ENCODE measurements at regions not wholly inside any gene's neighbourhood (a gene's known extent, or its start where the extent isn't known, plus 50 kb on each side); places are given as distances from the start of the nearest gene placed in this dataset.

DNA sequence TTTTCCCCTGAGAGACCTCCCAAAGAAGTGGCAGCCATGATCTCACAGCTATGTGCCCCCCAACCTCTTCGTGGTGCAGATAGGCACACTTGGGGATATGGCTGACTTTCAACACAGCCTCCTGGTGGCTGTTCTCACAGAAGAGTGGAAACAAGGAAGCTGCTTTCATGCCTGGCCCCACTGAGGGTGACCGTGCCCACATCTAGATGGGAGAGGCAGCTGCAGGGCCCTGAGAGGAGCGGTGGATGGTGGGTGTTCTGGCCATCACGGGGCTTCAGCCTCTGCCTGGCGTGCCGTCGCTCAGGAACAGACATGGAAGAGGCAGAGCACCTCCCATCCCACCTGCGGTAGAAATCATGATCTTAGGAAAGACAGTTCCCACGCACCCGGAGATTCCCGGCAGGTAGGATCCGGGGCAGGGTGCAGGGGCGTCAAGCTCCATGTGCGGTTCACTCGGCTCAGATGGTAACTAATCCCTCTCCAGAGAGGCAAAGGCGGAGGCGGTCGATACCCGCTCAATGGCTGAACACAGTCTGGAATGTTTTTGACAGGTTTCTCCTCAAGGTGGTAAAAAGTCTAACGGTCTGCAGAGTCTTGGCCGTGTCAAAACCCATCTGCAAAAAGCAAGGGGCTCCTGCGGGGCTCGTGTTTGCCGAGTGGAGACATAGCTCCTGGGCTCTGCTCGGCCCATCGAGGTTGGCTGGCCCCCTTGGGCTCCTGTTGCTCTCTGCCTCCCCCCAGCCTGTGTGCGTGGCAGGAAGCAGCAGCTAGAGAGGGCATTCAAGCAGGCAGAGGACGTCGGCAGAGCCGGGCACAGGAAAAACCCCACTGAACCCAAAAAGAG, 225.2 kb upstream of the RTL1 start:
- TF ChIP-seq POLR2A (IDR thresholded peaks at IDR 0.05; ENCODE audit: low read depth, low read length), result no peak
- no peak for TF ChIP-seq POLR2AphosphoS5 (IDR thresholded peaks at IDR 0.05; ENCODE audit: low read depth, low read length)
- TF ChIP-seq TAF1 (IDR thresholded peaks at IDR 0.05; ENCODE audit: borderline replicate concordance, low read depth, low read length), result no peak
- FAIRE-seq (no peak), DNase-seq (ENCODE audit: insufficient read length) (no peak)

DNA sequence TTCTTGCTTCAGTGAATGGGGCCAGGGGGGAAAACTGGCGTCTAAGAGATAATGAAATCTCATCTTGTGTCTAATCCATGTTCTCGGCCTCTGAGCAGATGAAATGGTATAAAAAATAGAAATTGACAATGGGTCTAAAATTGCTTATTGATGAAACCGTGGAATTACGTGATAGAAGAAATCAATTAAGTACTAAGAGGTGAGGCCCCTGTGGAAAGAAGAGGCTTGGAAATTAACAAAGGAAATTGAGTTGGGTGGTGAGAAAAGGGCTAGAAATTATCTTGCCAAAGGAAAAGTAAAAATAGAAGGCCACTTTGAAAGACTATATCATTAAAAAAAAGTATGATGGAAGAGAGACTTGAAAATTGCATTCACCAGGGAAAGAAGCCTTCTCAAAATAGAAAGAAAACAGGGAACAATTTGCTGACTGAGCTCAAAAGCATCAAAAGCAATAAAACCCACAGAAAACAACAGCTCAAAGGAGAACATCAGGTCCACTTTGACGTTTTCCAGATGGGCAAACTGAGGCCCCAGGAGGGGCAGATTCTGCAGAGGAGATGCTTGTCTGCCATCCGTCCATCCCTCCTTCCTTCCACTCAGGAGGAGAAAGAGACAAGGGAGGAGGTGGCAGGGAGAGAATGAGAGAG, 226.1 kb upstream of the RTL1 start:
- TF ChIP-seq TAF1 (IDR thresholded peaks at IDR 0.05; ENCODE audit: borderline replicate concordance, low read depth, low read length) (no peak), POLR2A (IDR thresholded peaks at IDR 0.05; ENCODE audit: low read depth, low read length) (no peak), POLR2AphosphoS5 (IDR thresholded peaks at IDR 0.05; ENCODE audit: low read depth, low read length) (no peak)
- no peak for DNase-seq (ENCODE audit: insufficient read length)
- FAIRE-seq, result no peak

DNA sequence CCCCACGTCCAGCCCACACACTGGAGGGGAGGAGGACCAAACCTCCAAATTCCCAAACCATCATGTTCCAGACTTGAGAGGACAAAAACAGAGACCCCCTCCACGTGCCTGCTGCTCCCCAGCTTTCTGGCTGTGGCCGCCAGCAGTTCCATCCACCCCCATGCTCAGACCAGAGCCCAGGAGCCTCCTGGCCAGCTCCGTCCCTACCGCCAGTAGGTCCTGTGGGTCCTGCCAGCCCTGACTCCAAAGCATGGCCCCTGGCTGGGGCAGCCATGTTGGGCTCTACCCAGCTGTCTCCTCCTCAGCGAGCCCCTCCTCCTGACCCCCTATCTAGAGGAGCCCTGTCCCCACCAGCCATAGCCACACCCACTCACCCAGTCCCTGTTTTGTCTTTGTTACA, 227.3 kb upstream of the RTL1 start:
- no peak for FAIRE-seq
- TF ChIP-seq POLR2A (IDR thresholded peaks at IDR 0.05; ENCODE audit: low read depth, low read length) (no peak), POLR2AphosphoS5 (IDR thresholded peaks at IDR 0.05; ENCODE audit: low read depth, low read length) (no peak), TAF1 (IDR thresholded peaks at IDR 0.05; ENCODE audit: borderline replicate concordance, low read depth, low read length) (no peak)
- DNase-seq (ENCODE audit: insufficient read length), result no peak

DNA sequence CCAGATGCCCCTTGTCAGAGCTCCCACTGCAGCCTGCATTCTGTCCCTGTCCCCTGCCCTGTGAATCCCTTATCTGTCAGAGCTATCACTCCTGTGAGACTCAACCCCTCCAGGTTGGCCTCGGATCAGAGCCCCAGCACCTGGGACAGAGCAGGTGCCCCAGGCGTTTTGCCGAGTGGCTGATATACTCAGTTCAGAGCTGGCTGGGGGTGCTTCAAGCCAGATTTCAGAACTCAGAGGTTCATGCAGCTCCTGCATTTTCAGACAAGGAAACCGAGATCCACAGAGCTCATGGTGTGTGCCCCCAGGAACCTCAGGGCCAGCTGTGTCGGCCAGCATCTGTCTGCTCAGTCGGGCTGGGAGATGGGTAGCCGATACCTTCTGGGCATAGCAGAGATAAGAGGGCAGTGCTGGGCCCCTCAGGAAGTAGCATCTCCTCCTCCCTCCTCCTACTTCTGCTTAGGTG, 228.0 kb upstream of the RTL1 start:
- TF ChIP-seq TAF1 (IDR thresholded peaks at IDR 0.05; ENCODE audit: borderline replicate concordance, low read depth, low read length) (no peak), POLR2A (IDR thresholded peaks at IDR 0.05; ENCODE audit: low read depth, low read length) (no peak), POLR2AphosphoS5 (IDR thresholded peaks at IDR 0.05; ENCODE audit: low read depth, low read length) (no peak)
- DNase-seq (ENCODE audit: insufficient read length), result no peak
- no peak for FAIRE-seq

DNA sequence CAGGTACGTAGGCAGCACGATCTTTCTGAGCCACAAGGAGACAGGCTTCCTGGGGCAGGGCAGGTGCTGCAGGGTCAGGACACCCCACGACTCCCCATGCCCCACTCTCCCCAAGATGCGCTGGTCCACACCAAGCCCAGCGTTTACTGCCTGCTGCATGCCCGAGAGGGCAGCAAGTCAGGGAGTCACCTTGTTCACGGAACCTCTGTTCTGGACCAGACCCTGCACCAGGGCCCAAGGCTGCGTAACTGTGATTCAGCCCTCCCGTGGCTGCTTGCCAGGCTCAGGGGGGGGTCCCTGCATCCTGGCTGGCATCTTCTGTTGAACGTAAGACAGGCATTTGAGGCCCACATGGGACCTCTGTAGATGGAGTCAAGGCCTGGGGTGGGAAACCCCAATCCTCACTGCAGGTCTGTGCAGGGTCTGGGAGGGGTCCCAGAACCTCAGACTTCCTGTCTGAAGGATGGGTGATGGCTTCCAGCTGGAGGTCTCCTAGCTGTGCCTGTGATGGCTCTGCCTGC, 228.6 kb upstream of the RTL1 start:
- FAIRE-seq (no peak), DNase-seq (ENCODE audit: insufficient read length) (no peak)
- TF ChIP-seq POLR2A (IDR thresholded peaks at IDR 0.05; ENCODE audit: low read depth, low read length) (no peak), TAF1 (IDR thresholded peaks at IDR 0.05; ENCODE audit: borderline replicate concordance, low read depth, low read length) (no peak), POLR2AphosphoS5 (IDR thresholded peaks at IDR 0.05; ENCODE audit: low read depth, low read length) (no peak)

DNA sequence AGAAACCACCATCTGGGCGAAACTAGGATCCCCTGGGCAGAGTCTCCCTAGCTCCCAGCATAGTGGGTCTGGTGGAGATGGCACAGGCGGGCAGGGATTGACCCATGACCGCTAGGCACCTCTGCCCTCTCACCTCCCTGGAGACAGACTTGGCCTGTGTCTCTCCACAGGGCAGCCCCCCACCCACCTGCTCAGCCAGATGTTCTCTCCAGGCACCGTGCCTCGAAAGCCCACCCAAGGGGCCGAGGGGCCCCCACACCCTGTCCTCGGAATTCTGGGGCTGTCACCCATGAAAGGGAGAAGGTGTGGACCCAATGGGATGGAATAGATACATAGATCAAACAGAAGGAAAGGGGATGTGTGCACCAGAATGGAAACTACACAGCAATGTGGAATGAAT, 229.1 kb upstream of the RTL1 start:
- TF ChIP-seq POLR2A (IDR thresholded peaks at IDR 0.05; ENCODE audit: low read depth, low read length), result no peak
- TF ChIP-seq TAF1 (IDR thresholded peaks at IDR 0.05; ENCODE audit: borderline replicate concordance, low read depth, low read length), result no peak
- no peak for TF ChIP-seq POLR2AphosphoS5 (IDR thresholded peaks at IDR 0.05; ENCODE audit: low read depth, low read length)
- FAIRE-seq (no peak), DNase-seq (ENCODE audit: insufficient read length) (no peak)

DNA sequence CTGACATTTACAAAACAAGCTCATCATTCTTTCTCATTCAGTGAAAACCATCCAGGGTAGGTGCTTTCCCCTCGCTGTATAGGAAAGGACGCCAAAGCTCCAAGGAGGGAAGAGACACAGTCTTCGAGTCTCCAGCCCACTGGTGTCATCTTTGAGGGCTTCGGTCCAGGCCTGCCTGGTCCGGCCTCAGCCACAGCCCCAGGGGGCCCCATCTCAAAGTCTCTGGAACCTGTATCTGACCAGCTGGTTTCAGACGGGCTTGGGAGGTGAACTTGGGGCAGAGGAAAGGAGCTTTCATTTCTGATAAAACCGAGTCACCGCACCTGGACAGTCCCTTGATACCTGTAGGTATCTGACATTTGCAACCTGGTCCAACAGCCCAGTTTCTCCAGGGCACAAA, 229.5 kb upstream of the RTL1 start:
- no peak for DNase-seq (ENCODE audit: insufficient read length)
- TF ChIP-seq POLR2A (IDR thresholded peaks at IDR 0.05; ENCODE audit: low read depth, low read length) (no peak), POLR2AphosphoS5 (IDR thresholded peaks at IDR 0.05; ENCODE audit: low read depth, low read length) (no peak), TAF1 (IDR thresholded peaks at IDR 0.05; ENCODE audit: borderline replicate concordance, low read depth, low read length) (no peak)
- no peak for FAIRE-seq

DNA sequence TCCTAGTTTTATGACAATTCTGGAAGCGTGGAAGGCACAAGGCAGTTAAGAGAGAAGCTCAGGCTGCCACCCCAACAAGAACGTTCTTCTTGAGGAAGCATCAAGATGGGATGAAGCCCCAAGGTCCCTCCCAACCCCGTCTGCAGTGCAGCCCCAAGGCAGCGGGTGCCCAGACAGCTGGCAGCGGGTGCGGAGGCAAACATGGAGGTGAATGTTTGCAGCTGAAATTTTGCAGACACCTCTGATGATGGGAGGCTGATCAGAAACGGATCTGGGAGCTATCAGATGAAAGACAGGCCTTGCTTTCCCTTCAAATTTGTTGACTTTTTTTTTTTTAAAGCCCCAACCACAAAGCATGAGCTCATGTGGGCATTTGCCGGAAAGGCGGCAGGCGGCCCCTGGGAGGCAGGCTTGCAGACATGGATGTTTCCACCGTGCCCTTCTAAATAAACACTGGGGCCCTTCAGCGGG, 230.7 kb upstream of the RTL1 start:
- DNase-seq (ENCODE audit: insufficient read length) (no peak), FAIRE-seq (no peak)
- TF ChIP-seq TAF1 (IDR thresholded peaks at IDR 0.05; ENCODE audit: borderline replicate concordance, low read depth, low read length) (no peak), POLR2A (IDR thresholded peaks at IDR 0.05; ENCODE audit: low read depth, low read length) (no peak), POLR2AphosphoS5 (IDR thresholded peaks at IDR 0.05; ENCODE audit: low read depth, low read length) (no peak)

DNA sequence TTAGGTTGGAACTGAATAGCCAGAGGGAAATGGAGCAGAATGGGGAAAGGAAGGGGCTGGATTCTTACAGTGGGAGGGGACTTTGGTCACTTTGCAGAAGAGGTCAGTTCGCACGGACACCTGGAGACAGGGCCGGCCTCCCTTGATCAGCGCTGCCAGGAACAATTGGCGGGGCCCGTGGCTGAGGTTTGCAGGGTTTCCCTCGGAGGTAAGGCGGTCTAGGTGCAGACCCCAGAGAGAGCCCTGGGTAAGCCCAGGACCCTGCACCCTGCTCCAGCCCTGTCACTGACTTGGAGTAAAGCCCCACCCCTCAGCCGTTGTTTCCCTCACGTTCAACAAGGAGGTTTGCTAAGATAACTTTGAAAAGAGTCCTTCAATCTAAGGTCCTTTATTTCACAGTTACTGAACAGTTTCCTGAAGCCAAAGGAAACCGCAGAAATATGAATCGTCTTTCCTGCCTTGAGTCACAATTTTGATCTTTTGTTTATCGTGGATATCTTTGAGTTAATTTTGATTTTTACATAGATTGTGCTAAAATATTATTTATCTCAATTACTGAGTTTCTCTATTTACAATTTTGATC, 231.4 kb upstream of the RTL1 start:
- FAIRE-seq, result no peak
- TF ChIP-seq POLR2AphosphoS5 (IDR thresholded peaks at IDR 0.05; ENCODE audit: low read depth, low read length) (no peak), POLR2A (IDR thresholded peaks at IDR 0.05; ENCODE audit: low read depth, low read length) (no peak), TAF1 (IDR thresholded peaks at IDR 0.05; ENCODE audit: borderline replicate concordance, low read depth, low read length) (no peak)
- no peak for DNase-seq (ENCODE audit: insufficient read length)

DNA sequence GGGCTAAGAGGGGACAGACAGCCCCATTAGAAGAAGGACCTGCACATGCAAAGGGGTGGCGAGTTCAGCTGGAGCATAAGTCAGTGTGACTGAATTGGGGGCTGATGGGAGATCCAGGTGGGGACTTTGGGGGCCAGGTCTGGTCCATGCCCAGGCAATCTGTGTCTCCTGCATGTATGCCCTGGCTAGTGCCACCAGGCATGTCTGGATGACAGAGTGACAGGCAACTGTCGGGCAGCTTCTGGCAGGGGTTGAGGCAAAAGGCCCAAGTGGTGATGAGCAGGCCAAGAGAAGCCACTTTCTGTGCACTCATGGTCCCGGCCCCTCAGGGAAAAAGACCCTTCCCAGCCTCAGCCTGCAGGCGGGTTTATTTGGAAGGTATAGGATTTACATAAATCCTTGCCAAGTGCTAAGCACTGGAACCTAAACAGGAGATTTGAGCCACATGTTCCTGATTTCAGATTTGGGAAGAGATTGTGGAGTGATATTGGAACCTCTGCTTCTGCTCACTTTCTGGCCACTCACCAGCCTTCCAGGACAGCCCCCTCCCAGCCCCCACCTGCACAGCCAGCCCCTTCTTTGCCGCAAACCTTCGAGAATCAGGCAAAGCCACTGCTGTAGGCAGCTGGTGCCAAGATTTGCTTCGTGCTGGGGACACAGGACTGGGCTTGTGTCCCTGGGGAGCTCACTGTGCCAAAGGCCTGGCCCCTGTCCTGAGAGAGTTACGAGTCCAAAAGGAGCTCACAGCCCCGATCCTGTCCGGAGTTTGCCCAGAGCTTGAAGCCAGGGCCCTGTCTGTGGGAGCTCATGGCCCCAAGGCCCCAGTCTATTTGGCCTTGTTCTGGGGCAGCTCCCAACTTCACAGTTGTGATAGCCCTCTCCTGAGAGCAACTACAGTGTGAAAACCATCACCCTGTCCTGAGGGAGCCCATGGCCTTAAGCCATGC, 232.5 kb upstream of the RTL1 start:
- TF ChIP-seq POLR2A (IDR thresholded peaks at IDR 0.05; ENCODE audit: low read depth, low read length), result no peak
- TF ChIP-seq TAF1 (IDR thresholded peaks at IDR 0.05; ENCODE audit: borderline replicate concordance, low read depth, low read length), result no peak
- TF ChIP-seq POLR2AphosphoS5 (IDR thresholded peaks at IDR 0.05; ENCODE audit: low read depth, low read length), result no peak
- FAIRE-seq (no peak), DNase-seq (ENCODE audit: insufficient read length) (no peak)

Measured in GM12892 (cell line).